DOHH2 (cell line): ENCODE measurements at regions not wholly inside any gene's neighbourhood (a gene's known extent, or its start where the extent isn't known, plus 50 kb on each side); places are given as distances from the start of the nearest gene placed in this dataset.

Experiments
- H3F3A ChIP-seq: fragments of 200-600 bp; sonication (generic), shearing (Covaris generic); 2 replicates; pipeline ENCODE4 v1.6.0; 2016; ENCODE audit warnings: antibody characterized with exemption, mild to moderate bottlenecking; ENCODE audit not compliant: control insufficient read depth, insufficient read depth
- H3K27ac ChIP-seq: fragments of 200-600 bp; sonication (generic); 2 replicates; pipeline ENCODE4 v1.5.1; 2014; ENCODE audit warnings: low read depth, mild to moderate bottlenecking, low read length, moderate library complexity
- H3K27me3 ChIP-seq: fragments of 200-600 bp; sonication (generic); 2 replicates; pipeline ENCODE4 v1.6.1; 2014; ENCODE audit warnings: mild to moderate bottlenecking, low read length, mixed read lengths; ENCODE audit not compliant: control insufficient read depth
- H3K36me3 ChIP-seq: fragments of 200-600 bp; sonication (generic); 2 replicates; pipeline ENCODE4 v1.6.1; 2014; ENCODE audit warnings: mild to moderate bottlenecking, low read length, moderate library complexity, mixed read lengths; ENCODE audit not compliant: control insufficient read depth
- H3K4me1 ChIP-seq: fragments of 200-600 bp; sonication (generic); 2 replicates; pipeline ENCODE4 v1.6.1; 2014; ENCODE audit warnings: mild to moderate bottlenecking, low read length, mixed read lengths; ENCODE audit not compliant: control insufficient read depth
- H3K4me2 ChIP-seq: fragments of 200-600 bp; sonication (generic); 2 replicates; pipeline ENCODE4 v1.6.0; 2014; ENCODE audit warnings: mild to moderate bottlenecking, low read length, moderate library complexity
- H3K4me3 ChIP-seq: fragments of 200-600 bp; sonication (generic); 2 replicates; pipeline ENCODE4 v1.5.1; 2014; ENCODE audit warnings: mild to moderate bottlenecking, low read length, mixed read lengths
- H3K79me2 ChIP-seq: fragments of 200-600 bp; sonication (generic); 2 replicates; pipeline ENCODE4 v1.6.1; 2014; ENCODE audit warnings: mild to moderate bottlenecking, low read length, mixed read lengths; ENCODE audit not compliant: control insufficient read depth
- H3K9me2 ChIP-seq: fragments of 200-600 bp; sonication (generic); replicated peaks from 2 replicates; pipeline ENCODE4 v1.6.1; 2014; ENCODE audit warnings: mild to moderate bottlenecking, low read length, mixed read lengths; ENCODE audit not compliant: control insufficient read depth
- H3K9me3 ChIP-seq: fragments of 200-600 bp; sonication (generic); 2 replicates; pipeline ENCODE4 v1.6.1; 2014; ENCODE audit warnings: antibody characterized with exemption, low read length, mixed read lengths; ENCODE audit not compliant: control insufficient read depth, insufficient read depth
- H4K20me1 ChIP-seq: fragments of 200-600 bp; sonication (generic); 2 replicates; pipeline ENCODE4 v1.6.0; 2014; ENCODE audit warnings: low read depth, mild to moderate bottlenecking, antibody characterized with exemption, low read length, moderate library complexity; ENCODE audit not compliant: control insufficient read depth, insufficient read depth
- CTCF ChIP-seq: fragments of 200-600 bp; sonication (generic); IDR thresholded peaks from one replicate; pipeline ENCODE4 v1.5.1; 2014; ENCODE audit warnings: antibody characterized with exemption, mild to moderate bottlenecking, low read depth, low read length; ENCODE audit not compliant: poor library complexity, severe bottlenecking
- EZH2phosphoT487 ChIP-seq: fragments of 200-600 bp; sonication (generic); IDR thresholded peaks from 2 replicates; pipeline ENCODE4 v1.6.1; 2017; ENCODE audit warnings: borderline replicate concordance, mild to moderate bottlenecking, antibody characterized with exemption, low read length, moderate library complexity, mixed read lengths

GRCh38 chr6:137688230-137688971 lies 178.7 kb upstream of the TNFAIP3 start:
- H3K4me3 ChIP-seq, result no peak overlapping the region
- H3K36me3 ChIP-seq, result no peaks in the 10 kb centered on the region
- H3K4me1 ChIP-seq, result no peaks in the 10 kb centered on the region
- H3K79me2 ChIP-seq, result no peaks in the 10 kb centered on the region
- no peaks in the 10 kb centered on the region for H3K27me3 ChIP-seq
- H3F3A ChIP-seq, result no peaks in the 10 kb centered on the region
- no peak overlapping the region for H3K27ac ChIP-seq
- no peaks in the 10 kb centered on the region for H4K20me1 ChIP-seq
- no peaks in the 10 kb centered on the region for H3K9me2 ChIP-seq
- no peaks in the 10 kb centered on the region for H3K9me3 ChIP-seq
- no peak overlapping the region for H3K4me2 ChIP-seq
- TF ChIP-seq CTCF, result no peak
- TF ChIP-seq EZH2phosphoT487, result no peak

- Histone ChIP-seq H3K9me3 (no peaks in the 10 kb centered on the region), H3F3A (no peaks in the 10 kb centered on the region), H3K4me2 (no peak overlapping the region), H3K4me1 (no peaks in the 10 kb centered on the region), H3K27me3 (no peaks in the 10 kb centered on the region), H3K9me2 (no peaks in the 10 kb centered on the region), H4K20me1 (no peaks in the 10 kb centered on the region), H3K27ac (no peak overlapping the region), H3K36me3 (no peaks in the 10 kb centered on the region), H3K4me3 (no peak overlapping the region), H3K79me2 (no peaks in the 10 kb centered on the region)
- TF ChIP-seq CTCF (no peak), EZH2phosphoT487 (no peak)
These were observed 177.7 kb upstream of the TNFAIP3 start for GRCh38 chr6:137689377-137689776.

GRCh38 chr6:137690034-137690433 lies 177.0 kb upstream of the TNFAIP3 start:
- no peak overlapping the region for H3K4me2 ChIP-seq
- H3K27me3 ChIP-seq, result no peaks in the 10 kb centered on the region
- no peaks in the 10 kb centered on the region for H3F3A ChIP-seq
- no peak for TF ChIP-seq CTCF
- no peak for TF ChIP-seq EZH2phosphoT487
- no peaks in the 10 kb centered on the region for H3K9me3 ChIP-seq
- no peaks in the 10 kb centered on the region for H3K4me1 ChIP-seq
- no peaks in the 10 kb centered on the region for H3K9me2 ChIP-seq
- H3K27ac ChIP-seq, result no peak overlapping the region
- H3K4me3 ChIP-seq, result no peak overlapping the region
- H3K36me3 ChIP-seq, result no peaks in the 10 kb centered on the region
- H4K20me1 ChIP-seq, result no peaks in the 10 kb centered on the region
- no peaks in the 10 kb centered on the region for H3K79me2 ChIP-seq
